B cell (primary cell): ENCODE measurements at regions not wholly inside any gene's neighbourhood (a gene's known extent, or its start where the extent isn't known, plus 50 kb on each side); places are given as distances from the start of the nearest gene placed in this dataset.

Source experiments
- ATAC-seq: fragments of 200-7000 bp; cut with Tn5 transposase; one replicate; pipeline ENCODE4 v1.10.0; 2021; ENCODE audit warnings: low read depth, mild to moderate bottlenecking, moderate number of reproducible peaks, moderate library complexity
- CTCF ChIA-PET: fragments of 350-600 bp; sonication (Branson Sonifier 250); formaldehyde crosslinking; loops from one replicate; lab custom pipeline; 2021; ENCODE audit warnings: antibody characterized with exemption, inconsistent platforms; lab: Charles Lee
- POLR2A ChIA-PET: fragments of 350-600 bp; sonication (Branson Sonifier 250); formaldehyde crosslinking; loops from one replicate; lab custom pipeline; 2021; ENCODE audit warnings: antibody characterized with exemption; lab: Charles Lee
- DNase-seq: peaks from one replicate; pipeline ENCODE4 v3.0.0; 2013
- H2AFZ ChIP-seq: 2 replicates; pipeline ENCODE4 v1.6.1; 2012; ENCODE audit warnings: mild to moderate bottlenecking, low read depth, low read length; ENCODE audit not compliant: insufficient read depth, poor library complexity, severe bottlenecking
- H3K27ac ChIP-seq, 2 donors: 1 replicate in 1 of 2; 2 replicates in 1 of 2; pipeline ENCODE4 v1.5.1; 2012 to 2013; ENCODE audit warnings: low read length in 2 of 2, mild to moderate bottlenecking in 2 of 2, moderate library complexity in 1 of 2
- H3K27me3 ChIP-seq, 4 experiments: fragments of 200-600 bp in 1 of 4; sonication (generic) in 1 of 4; replicated peaks in 1 of 4; 1 replicate in 2 of 4; 2 replicates in 2 of 4; pipeline versions ENCODE4 v1.6.1 to v1.7.0; 2013 to 2016; ENCODE audit warnings: low read length in 3 of 4, mild to moderate bottlenecking in 2 of 4, mixed read lengths in 1 of 4, moderate library complexity in 1 of 4; ENCODE audit not compliant: insufficient read depth in 4 of 4, control insufficient read depth in 3 of 4; ENCODE audit errors: control extremely low read depth in 1 of 4
- H3K36me3 ChIP-seq, 2 experiments: replicated peaks in 1 of 2; 1 replicate in 1 of 2; 2 replicates in 1 of 2; pipeline versions ENCODE4 v1.6.1 to v1.7.1; 2013; ENCODE audit warnings: low read length in 1 of 2; ENCODE audit not compliant: insufficient read depth in 2 of 2, control insufficient read depth in 1 of 2; ENCODE audit errors: control extremely low read depth in 1 of 2, extremely low read depth in 1 of 2
- H3K4me1 ChIP-seq, 2 donors: fragments of 200-600 bp in 1 of 2; sonication (generic) in 1 of 2; 1 replicate in 1 of 2; 2 replicates in 1 of 2; pipeline versions ENCODE4 v1.5.1 to v1.6.1; 2013 to 2017; ENCODE audit warnings: low read length in 2 of 2; ENCODE audit not compliant: control insufficient read depth in 2 of 2, insufficient read depth in 2 of 2
- H3K4me2 ChIP-seq: replicated peaks from 2 replicates; pipeline ENCODE3; 2012; ENCODE audit warnings: mild to moderate bottlenecking, low read depth, low read length; ENCODE audit not compliant: poor library complexity, severe bottlenecking
- H3K4me3 ChIP-seq, 5 experiments: fragments of 200-600 bp in 1 of 5; sonication (generic) in 1 of 5; 1 replicate in 3 of 5; 2 replicates in 2 of 5; pipeline versions ENCODE4 v1.5.1 to v1.7.0; 2011 to 2016; ENCODE audit warnings: low read length in 4 of 5, mild to moderate bottlenecking in 4 of 5, low read depth in 2 of 5, control low read depth in 1 of 5, moderate library complexity in 1 of 5; ENCODE audit not compliant: insufficient read depth in 1 of 5; ENCODE audit errors: control extremely low read depth in 1 of 5, extremely low read depth in 1 of 5
- H3K79me2 ChIP-seq: fragments of 200-600 bp; sonication (generic); one replicate; pipeline ENCODE4 v1.6.0; 2016; ENCODE audit warnings: low read length; ENCODE audit not compliant: control insufficient read depth, insufficient read depth
- H3K9ac ChIP-seq: fragments of 200-600 bp; sonication (generic); 2 replicates; pipeline ENCODE4 v1.6.1; 2017; ENCODE audit warnings: mild to moderate bottlenecking, low read length, moderate library complexity
- H3K9me3 ChIP-seq, 3 donors: one replicate each; pipeline versions ENCODE4 v1.6.1 to v1.7.1; 2013; ENCODE audit warnings: low read length in 2 of 3; ENCODE audit not compliant: control insufficient read depth in 2 of 3, insufficient read depth in 1 of 3; ENCODE audit errors: control extremely low read depth in 1 of 3
- H4K20me1 ChIP-seq: 2 replicates; pipeline ENCODE4 v1.6.0; 2012; ENCODE audit warnings: mild to moderate bottlenecking, low read length; ENCODE audit not compliant: insufficient read depth, control insufficient read depth, poor library complexity, severe bottlenecking
- H3K27ac Mint-ChIP-seq: one replicate; pipeline ENCODE4 v1.8.0; 2021; ENCODE audit warnings: mixed read lengths
- H3K27me3 Mint-ChIP-seq: one replicate; pipeline ENCODE4 v1.8.0; 2021; ENCODE audit warnings: mixed read lengths
- H3K4me1 Mint-ChIP-seq: one replicate; pipeline ENCODE4 v1.8.0; 2021; ENCODE audit warnings: mixed read lengths
- H3K4me3 Mint-ChIP-seq: one replicate; pipeline ENCODE4 v1.8.0; 2021; ENCODE audit warnings: mixed read lengths
- H3K9me3 Mint-ChIP-seq: one replicate; pipeline ENCODE4 v1.8.0; 2022; ENCODE audit warnings: mixed read lengths; ENCODE audit not compliant: insufficient read depth
- EZH2 ChIP-seq: IDR thresholded peaks from 2 replicates; pipeline ENCODE4 v1.6.1; 2012; ENCODE audit warnings: borderline replicate concordance, low read depth, mild to moderate bottlenecking, moderate library complexity, low read length; ENCODE audit not compliant: insufficient read depth, poor library complexity, severe bottlenecking
- WGBS: methylation state at CpG from one replicate; pipeline ENCODE4 v1.1.5; 2013; ENCODE audit warnings: missing lambda C conversion rate; ENCODE audit not compliant: insufficient coverage; 5-methylcytosine and 5-hydroxymethylcytosine counted together
- intact Hi-C: fragments of 100-400 bp; cut with micrococcal nuclease; formaldehyde crosslinking; loops from one replicate; pipeline ENCODE4 v1.10.0; 2022
- TF ChIP-seq, protein P1 (sequence below): fragments of 200-600 bp; IDR thresholded peaks from one replicate; pipeline ENCODE4 v1.8.0; 2022; ENCODE audit warnings: antibody characterized with exemption, mild to moderate bottlenecking

DNA sequence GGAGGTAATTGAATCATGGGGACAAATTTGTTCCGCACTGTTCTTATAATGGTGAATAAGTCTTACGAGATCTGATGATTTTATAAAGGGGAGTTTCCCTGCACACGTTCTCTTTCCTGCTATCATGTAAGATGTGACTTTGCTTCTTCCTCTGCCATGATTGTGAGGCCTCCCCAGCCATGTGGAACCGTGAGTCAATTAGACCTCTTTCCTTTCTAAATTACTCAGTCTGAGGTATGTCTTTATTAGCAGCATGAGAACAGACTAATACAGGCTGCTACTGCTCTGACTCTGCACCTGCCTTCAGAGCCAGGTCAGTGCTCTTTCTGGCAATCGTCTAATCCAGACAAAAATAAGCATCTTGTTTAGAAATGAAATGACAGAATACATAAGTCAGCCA, 479.2 kb upstream of the TUSC1 start:
- intact Hi-C loops: no loop called here
- WGBS: 71% methylated on average over 1 of the region's 5 CpGs
- no peaks in the 10 kb centered on the region for H3K79me2 ChIP-seq
- no peak overlapping the region for H3K4me3 Mint-ChIP-seq
- no peak overlapping the region for H3K4me2 ChIP-seq
- H3K4me3 ChIP-seq: no peak overlapping the region
- H3K27ac ChIP-seq: no peak overlapping the region
- no peak for DNase-seq
- CTCF ChIA-PET: no interaction called here
- H3K4me1 Mint-ChIP-seq: no peaks in the 10 kb centered on the region
- POLR2A ChIA-PET: no interaction called here
- H3K9ac ChIP-seq: no peak overlapping the region
- no peaks in the 10 kb centered on the region for H3K9me3 Mint-ChIP-seq
- H3K27me3 ChIP-seq: no peaks in the 10 kb centered on the region
- no peak overlapping the region for H3K27ac Mint-ChIP-seq
- no peak for ATAC-seq
- H2AFZ ChIP-seq: no peak overlapping the region
- H3K9me3 ChIP-seq: no peaks in the 10 kb centered on the region
- H3K27me3 Mint-ChIP-seq: no peaks in the 10 kb centered on the region
- TF ChIP-seq EZH2: no peak
- TF ChIP-seq, protein P1, sequence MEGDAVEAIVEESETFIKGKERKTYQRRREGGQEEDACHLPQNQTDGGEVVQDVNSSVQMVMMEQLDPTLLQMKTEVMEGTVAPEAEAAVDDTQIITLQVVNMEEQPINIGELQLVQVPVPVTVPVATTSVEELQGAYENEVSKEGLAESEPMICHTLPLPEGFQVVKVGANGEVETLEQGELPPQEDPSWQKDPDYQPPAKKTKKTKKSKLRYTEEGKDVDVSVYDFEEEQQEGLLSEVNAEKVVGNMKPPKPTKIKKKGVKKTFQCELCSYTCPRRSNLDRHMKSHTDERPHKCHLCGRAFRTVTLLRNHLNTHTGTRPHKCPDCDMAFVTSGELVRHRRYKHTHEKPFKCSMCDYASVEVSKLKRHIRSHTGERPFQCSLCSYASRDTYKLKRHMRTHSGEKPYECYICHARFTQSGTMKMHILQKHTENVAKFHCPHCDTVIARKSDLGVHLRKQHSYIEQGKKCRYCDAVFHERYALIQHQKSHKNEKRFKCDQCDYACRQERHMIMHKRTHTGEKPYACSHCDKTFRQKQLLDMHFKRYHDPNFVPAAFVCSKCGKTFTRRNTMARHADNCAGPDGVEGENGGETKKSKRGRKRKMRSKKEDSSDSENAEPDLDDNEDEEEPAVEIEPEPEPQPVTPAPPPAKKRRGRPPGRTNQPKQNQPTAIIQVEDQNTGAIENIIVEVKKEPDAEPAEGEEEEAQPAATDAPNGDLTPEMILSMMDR: no peak
- H3K4me1 ChIP-seq: no peaks in the 10 kb centered on the region
- no peaks in the 10 kb centered on the region for H4K20me1 ChIP-seq
- H3K36me3 ChIP-seq: no peaks in the 10 kb centered on the region

DNA sequence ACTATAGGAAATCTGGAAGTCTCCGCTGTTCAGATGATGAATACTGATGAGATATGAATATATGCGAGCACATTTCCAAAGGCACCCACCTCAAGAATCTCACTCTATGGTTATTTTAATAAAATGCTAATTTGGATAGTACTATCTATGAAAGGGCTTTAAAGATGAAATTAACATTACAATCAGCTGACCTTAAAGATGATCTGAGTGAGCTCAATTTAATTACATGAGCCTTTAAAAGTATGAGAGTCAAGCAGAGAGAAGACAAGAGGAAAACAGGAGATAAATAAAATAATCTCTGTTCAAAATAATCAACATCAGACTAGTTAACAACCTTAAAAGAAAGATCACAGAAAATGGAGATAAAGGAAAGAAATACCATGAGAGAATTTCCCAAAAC, 474.1 kb upstream of the TUSC1 start:
- no CpG with 5 or more reads among the region's 2 CpGs for WGBS
- Mint-ChIP-seq H3K27me3 (no peaks in the 10 kb centered on the region), H3K27ac (no peak overlapping the region), H3K9me3 (no peaks in the 10 kb centered on the region), H3K4me3 (no peak overlapping the region), H3K4me1 (no peaks in the 10 kb centered on the region)
- no peak overlapping the region for H2AFZ ChIP-seq
- no peaks in the 10 kb centered on the region for H3K4me1 ChIP-seq
- H3K4me2 ChIP-seq: no peak overlapping the region
- DNase-seq (no peak), ATAC-seq (no peak)
- intact Hi-C loops: no loop called here
- CTCF ChIA-PET: no interaction called here
- no peaks in the 10 kb centered on the region for H4K20me1 ChIP-seq
- H3K36me3 ChIP-seq: no peaks in the 10 kb centered on the region
- POLR2A ChIA-PET: no interaction called here
- no peaks in the 10 kb centered on the region for H3K9me3 ChIP-seq
- H3K9ac ChIP-seq: no peak overlapping the region
- no peaks in the 10 kb centered on the region for H3K27me3 ChIP-seq
- no peaks in the 10 kb centered on the region for H3K79me2 ChIP-seq
- no peak for TF ChIP-seq EZH2
- TF ChIP-seq, protein P1: no peak
- no peak overlapping the region for H3K4me3 ChIP-seq
- no peak overlapping the region for H3K27ac ChIP-seq
